VCaP (cell line): ENCODE measurements at regions not wholly inside any gene's neighbourhood (a gene's known extent, or its start where the extent isn't known, plus 50 kb on each side); places are given as distances from the start of the nearest gene placed in this dataset.

Experiments
- H3K27ac ChIP-seq: fragments of 450-650 bp; 2 replicates; pipeline ENCODE4 v1.5.1; 2017
- TF ChIP-seq, protein P1 (sequence below): fragments of 450-650 bp; conservative IDR thresholded peaks from 2 replicates; pipeline ENCODE4 v1.5.1; 2017; ENCODE audit warnings: mild to moderate bottlenecking, moderate library complexity

DNA sequence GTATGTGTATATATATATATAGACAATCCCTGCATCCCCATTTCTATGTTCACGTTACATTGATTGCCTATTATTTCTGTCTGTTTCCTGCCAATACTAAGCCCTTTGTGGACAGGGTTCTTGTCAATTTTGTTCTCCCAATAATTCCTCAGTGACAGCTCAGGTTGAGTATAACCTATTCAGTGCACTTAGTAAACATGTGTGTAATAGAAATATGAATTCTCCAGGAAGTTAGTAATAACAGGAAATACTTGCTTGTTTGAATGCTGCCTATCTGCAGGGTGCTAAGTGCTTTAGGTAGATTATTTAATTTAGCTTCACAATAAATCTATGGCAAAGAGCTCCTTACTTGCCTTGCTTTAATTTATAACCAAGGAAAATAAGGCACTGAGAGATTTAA is 52.8 kb upstream of the PTGFR start:
- TF ChIP-seq, protein P1, sequence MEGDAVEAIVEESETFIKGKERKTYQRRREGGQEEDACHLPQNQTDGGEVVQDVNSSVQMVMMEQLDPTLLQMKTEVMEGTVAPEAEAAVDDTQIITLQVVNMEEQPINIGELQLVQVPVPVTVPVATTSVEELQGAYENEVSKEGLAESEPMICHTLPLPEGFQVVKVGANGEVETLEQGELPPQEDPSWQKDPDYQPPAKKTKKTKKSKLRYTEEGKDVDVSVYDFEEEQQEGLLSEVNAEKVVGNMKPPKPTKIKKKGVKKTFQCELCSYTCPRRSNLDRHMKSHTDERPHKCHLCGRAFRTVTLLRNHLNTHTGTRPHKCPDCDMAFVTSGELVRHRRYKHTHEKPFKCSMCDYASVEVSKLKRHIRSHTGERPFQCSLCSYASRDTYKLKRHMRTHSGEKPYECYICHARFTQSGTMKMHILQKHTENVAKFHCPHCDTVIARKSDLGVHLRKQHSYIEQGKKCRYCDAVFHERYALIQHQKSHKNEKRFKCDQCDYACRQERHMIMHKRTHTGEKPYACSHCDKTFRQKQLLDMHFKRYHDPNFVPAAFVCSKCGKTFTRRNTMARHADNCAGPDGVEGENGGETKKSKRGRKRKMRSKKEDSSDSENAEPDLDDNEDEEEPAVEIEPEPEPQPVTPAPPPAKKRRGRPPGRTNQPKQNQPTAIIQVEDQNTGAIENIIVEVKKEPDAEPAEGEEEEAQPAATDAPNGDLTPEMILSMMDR, result no peak
- H3K27ac ChIP-seq, result peak overlapping the region; percentile 50; the same call in 1 of the 2 replicates

DNA sequence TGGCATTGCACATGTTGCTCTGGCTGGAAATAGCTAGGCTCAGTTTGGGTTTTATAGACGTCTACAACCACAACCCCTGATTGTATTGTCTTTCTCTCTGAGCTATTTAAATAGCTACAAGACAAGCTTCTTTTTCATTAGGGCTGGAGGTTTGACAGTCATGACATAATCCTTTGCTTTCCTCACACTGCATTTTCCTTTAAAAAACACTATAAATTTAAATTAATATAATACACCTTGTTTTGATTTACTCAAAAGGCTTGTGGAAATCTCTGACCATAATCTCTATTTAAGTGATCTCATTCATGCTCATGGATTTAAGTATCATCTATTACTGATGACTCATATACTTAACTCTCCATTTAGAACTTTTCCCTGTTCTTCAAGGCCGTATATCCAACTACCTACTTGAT is 50.4 kb upstream of the PTGFR start:
- no peak overlapping the region for H3K27ac ChIP-seq
- TF ChIP-seq, protein P1, result no peak
